Heart right ventricle (tissue), 16 donors: ENCODE measurements at regions not wholly inside any gene's neighbourhood (a gene's known extent, or its start where the extent isn't known, plus 50 kb on each side); places are given as distances from the start of the nearest gene placed in this dataset.
"Not testable (repeated sequence)": the region's sequence is repeated elsewhere in the genome, so short reads cannot be mapped to it uniquely, and the experiment has no call there.

Experiments
- ATAC-seq, 8 donors: fragments of 200-7000 bp; cut with Tn5 transposase; one replicate each; pipeline ENCODE4 v1.9.1; 2020; ENCODE audit warnings: mild to moderate bottlenecking in 8 of 8, moderate library complexity in 8 of 8, moderate number of reproducible peaks in 1 of 8
- DNase-seq, 2 donors: peaks; one replicate each; pipeline ENCODE4 v3.0.0-alpha.2; 2020
- H3K27ac ChIP-seq, 10 donors: fragments of 200-600 bp; sonication (generic) in 2 of 10; one replicate each; pipeline versions ENCODE4 v1.5.0 to v1.8.0; 2020 to 2022; ENCODE audit warnings: mild to moderate bottlenecking in 3 of 10
- H3K27me3 ChIP-seq, 7 donors: fragments of 200-600 bp; one replicate each; pipeline ENCODE4 v1.8.0; 2021 to 2022; ENCODE audit warnings: mild to moderate bottlenecking in 2 of 7
- H3K36me3 ChIP-seq, 9 donors: fragments of 200-600 bp; sonication (generic) in 1 of 9; one replicate each; pipeline versions ENCODE4 v1.5.0 to v1.8.0; 2020 to 2022; ENCODE audit warnings: mild to moderate bottlenecking in 2 of 9
- H3K4me1 ChIP-seq, 9 donors: fragments of 200-600 bp; sonication (generic) in 1 of 9; one replicate each; pipeline versions ENCODE4 v1.5.0 to v1.8.0; 2020 to 2022; ENCODE audit warnings: mild to moderate bottlenecking in 4 of 9
- H3K4me3 ChIP-seq, 10 donors: fragments of 200-600 bp; sonication (generic) in 2 of 10; one replicate each; pipeline versions ENCODE4 v1.5.0 to v1.8.0; 2020 to 2022; ENCODE audit warnings: mild to moderate bottlenecking in 7 of 10, moderate library complexity in 2 of 10
- H3K9me3 ChIP-seq, 11 donors: fragments of 200-600 bp in 10 of 11; sonication (generic) in 2 of 11; one replicate each; pipeline versions ENCODE4 v1.5.0 to v1.8.0; 2013 to 2022; ENCODE audit warnings: mild to moderate bottlenecking in 2 of 11, control low read depth in 1 of 11, moderate library complexity in 1 of 11
- WGBS, 2 donors: extraction: QIAGEN DNeasy Blood & Tissue Kit; methylation state at CpG; one replicate each; pipeline ENCODE4 v1.1.7; 2013; ENCODE audit warnings: inconsistent platforms in 1 of 2; 5-methylcytosine and 5-hydroxymethylcytosine counted together
- intact Hi-C, 10 donors: fragments of 100-400 bp; cut with DNase I; formaldehyde crosslinking; loops; one replicate each; pipeline versions ENCODE4 v1.11.1 to v1.14.2; 2022
- TF ChIP-seq, protein P1 (sequence below), 9 donors: fragments of 200-600 bp; sonication (generic) in 2 of 9; IDR thresholded peaks; one replicate each; pipeline versions ENCODE4 v1.5.0 to v1.8.0; 2021 to 2022; ENCODE audit warnings: antibody characterized with exemption in 9 of 9, mild to moderate bottlenecking in 5 of 9, moderate library complexity in 1 of 9
- donor health status: Arrhythmogenic right ventricular cardiomyopathy.
- donor health status: ischemic (EF 13 %, LVEDD 7.1; RV severe dilation, severe dysfunction).
- donor health status: healthy with polysubstance abuse.
- donor health status: DM: no; HTN: yes; CAD: no.
- donor health status: DM: no; HTN: no; CAD: no.
- donor health status: ischemic (EF 25% LVEDD 6.9; RV normal size, moderate dysfunction).
- donor health status: ischemic (EF 25% LVEDD 5.7; RV mildly dilated, moderate dysfunction).
- donor health status: healthy.
- donor health status: DM: yes; HTN: yes; CAD: no.
- donor health status: Ischemic cardiomyopathy.
- donor health status: ischemic (EF 35%, LVEDD 5.7; RV mildly dilated, moderate dysfunction).
- donor health status: nonischemic (EF 11% LVEDD 7.7; RV severe dilation, severe dysfunction).
- donor health status: DM: yes; HTN: yes; CAD: no.
- donor health status: PGD.
- donor health status: ischemic (EF 29% LVEDD 5.4; RV normal size, mild dysfunction).
- donor health status: nonischemic (EF 23%, LVEDD 6.1; RV moderate dilation, normal function).

DNA sequence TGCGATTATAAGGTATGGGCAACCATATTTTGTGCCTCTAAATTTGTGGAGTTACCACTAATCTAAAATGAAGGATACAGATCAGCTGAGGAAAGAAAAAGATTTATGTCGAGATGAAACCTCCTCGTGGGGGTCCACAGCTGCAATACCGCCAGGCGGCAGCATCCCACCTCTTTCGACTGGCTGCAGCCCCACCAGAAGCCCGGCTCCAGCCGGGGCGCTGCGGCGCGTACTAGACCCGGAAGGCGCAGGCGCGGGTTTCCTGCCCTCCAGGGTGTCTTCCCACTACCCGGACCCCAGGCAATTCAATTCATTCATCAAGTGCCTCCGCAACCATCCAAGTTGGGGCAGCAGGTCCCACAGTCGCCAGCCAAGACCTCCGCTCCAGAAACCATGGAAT lies 366.1 kb upstream of the DEFB115 start:
- Histone ChIP-seq H3K27me3 (peaks cover 7 to 70% (median 46%) of the 10 kb centered on the region in 7 donors), H3K4me3 (peak overlapping the region in 3 of 10 donors; percentile 3 to 20 (median 15)), H3K9me3 (peaks cover 0 to 14% (median 0%) of the 10 kb centered on the region in 11 donors)
- TF ChIP-seq, protein P1, sequence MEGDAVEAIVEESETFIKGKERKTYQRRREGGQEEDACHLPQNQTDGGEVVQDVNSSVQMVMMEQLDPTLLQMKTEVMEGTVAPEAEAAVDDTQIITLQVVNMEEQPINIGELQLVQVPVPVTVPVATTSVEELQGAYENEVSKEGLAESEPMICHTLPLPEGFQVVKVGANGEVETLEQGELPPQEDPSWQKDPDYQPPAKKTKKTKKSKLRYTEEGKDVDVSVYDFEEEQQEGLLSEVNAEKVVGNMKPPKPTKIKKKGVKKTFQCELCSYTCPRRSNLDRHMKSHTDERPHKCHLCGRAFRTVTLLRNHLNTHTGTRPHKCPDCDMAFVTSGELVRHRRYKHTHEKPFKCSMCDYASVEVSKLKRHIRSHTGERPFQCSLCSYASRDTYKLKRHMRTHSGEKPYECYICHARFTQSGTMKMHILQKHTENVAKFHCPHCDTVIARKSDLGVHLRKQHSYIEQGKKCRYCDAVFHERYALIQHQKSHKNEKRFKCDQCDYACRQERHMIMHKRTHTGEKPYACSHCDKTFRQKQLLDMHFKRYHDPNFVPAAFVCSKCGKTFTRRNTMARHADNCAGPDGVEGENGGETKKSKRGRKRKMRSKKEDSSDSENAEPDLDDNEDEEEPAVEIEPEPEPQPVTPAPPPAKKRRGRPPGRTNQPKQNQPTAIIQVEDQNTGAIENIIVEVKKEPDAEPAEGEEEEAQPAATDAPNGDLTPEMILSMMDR (IDR thresholded peaks at IDR 0.05) = peak in 3 of 9 donors; percentile 6 to 45 (median 23)
- H3K4me1 ChIP-seq, H3K36me3 ChIP-seq, H3K27ac ChIP-seq, ATAC-seq, DNase-seq: not testable (repeated sequence)
- 3 to 40% methylated on average over 20 of the region's 20 CpGs for WGBS, 2 donors
- intact Hi-C loops = loop anchor here in 1 of 10 donors (10.0 kb wide), 1 partner anchor 63 kb away; no protein-coding TSS in a partner anchor

DNA sequence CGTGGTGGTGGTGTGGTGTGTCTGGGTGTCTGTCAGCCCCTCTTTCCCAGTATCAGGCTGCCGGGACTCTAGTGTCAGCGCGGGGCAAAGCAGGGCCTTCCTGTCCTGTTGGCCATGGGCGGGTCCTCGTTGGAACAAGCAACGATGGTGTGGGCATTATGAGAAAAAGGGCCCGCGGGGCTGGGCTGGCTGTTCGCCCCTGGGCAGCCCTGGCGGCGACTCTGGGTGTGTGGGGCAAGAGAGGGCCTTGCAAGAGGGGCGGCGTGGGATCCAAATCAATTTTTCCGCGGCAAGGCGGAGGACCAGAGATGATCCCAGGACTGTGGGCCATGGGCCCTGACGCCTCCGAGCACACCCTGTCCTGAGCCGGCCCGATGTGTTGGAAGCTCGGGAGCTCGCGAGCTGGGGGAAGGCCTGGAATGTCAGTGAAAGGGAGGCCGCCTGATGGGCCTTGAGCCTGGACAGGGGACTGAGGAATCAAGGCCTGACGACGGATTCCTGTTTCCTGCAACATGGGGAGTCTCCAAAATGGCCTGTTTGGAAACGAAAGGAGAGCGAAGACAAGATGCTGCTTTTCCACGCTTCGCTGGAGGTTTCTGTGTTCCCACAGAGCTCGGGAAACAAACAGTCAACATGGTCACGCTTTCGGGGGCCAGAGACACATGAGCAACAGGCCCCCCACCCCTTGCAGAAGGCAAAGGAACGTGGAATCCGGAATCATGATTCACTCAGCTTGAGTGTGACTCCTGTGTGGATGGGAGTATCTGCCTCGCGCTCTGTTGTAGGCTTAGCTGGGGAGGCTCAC lies 364.7 kb upstream of the DEFB115 start:
- Histone ChIP-seq H3K27me3 (peaks cover 7 to 82% (median 55%) of the 10 kb centered on the region in 7 donors), H3K36me3 (no peaks in the 10 kb centered on the region), H3K27ac (no peak overlapping the region), H3K4me3 (no peak overlapping the region), H3K4me1 (peaks cover 0 to 5% (median 0%) of the 10 kb centered on the region in 9 donors), H3K9me3 (peaks cover 0 to 4% (median 0%) of the 10 kb centered on the region in 11 donors)
- TF ChIP-seq, protein P1 (IDR thresholded peaks at IDR 0.05) = no peak
- 6 to 56% methylated on average over 38 of the region's 38 CpGs for WGBS, 2 donors
- intact Hi-C loops = loop anchor here in 1 of 10 donors (10.0 kb wide), 1 partner anchor 62 kb away; no protein-coding TSS in a partner anchor
- no peak for DNase-seq
- no peak for ATAC-seq

DNA sequence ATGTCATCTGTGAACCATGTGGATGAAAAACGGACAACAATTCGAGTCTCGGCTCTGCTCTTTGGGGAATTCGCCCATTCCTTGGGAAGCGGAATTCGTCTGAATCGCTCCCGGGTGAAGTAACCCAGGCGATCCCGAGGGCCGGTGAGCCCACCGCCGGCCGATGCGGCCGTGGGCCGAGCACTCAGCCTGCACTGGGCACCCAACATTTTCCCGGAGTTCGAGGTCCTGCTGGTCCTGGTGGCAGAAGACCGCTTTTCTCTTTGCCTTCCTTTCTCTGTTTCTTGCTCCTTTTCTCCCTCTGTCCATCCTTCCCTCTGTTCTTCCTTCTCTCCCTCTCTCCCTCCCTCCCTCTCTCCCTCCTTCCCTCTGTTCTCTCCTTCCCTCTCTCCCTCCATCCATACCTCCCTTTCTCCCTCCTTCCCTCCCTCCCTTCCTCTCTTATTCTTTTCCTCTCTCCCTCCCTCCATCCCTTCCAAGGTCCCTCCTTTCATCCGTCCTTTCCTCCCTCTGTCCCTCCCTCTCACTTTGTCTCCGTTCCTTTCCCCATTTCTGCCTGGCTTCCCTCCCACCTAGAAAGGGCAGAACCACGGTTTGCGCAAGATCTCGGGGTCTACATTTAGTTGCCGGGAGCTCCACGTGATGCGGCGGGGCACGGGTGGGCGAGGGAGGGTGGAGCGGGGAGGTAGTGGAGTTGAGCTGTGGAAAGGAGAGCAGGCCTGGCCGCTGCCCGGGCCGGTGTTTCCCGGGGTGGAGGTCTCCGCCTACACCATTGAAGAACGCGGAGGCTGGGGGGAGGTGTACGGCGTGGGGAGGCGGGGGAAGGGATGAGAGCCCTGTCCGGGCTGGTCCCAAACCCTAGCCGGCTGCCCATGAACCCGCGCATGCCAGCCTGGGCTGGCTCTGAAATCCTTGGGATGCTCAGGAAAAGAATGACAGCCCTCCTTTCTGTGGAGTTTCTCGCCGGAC lies 363.8 kb upstream of the DEFB115 start:
- DNase-seq, H3K9me3 ChIP-seq, H3K4me1 ChIP-seq, H3K36me3 ChIP-seq, H3K27ac ChIP-seq, H3K4me3 ChIP-seq, ATAC-seq: not testable (repeated sequence)
- intact Hi-C loops = loop anchor here in 1 of 10 donors (10.0 kb wide), 1 partner anchor 61 kb away; no protein-coding TSS in a partner anchor
- WGBS, 2 donors = 8 to 54% methylated on average over 45 to 48 of the region's 48 CpGs
- H3K27me3 ChIP-seq = peaks cover 7 to 79% (median 55%) of the 10 kb centered on the region in 7 donors

DNA sequence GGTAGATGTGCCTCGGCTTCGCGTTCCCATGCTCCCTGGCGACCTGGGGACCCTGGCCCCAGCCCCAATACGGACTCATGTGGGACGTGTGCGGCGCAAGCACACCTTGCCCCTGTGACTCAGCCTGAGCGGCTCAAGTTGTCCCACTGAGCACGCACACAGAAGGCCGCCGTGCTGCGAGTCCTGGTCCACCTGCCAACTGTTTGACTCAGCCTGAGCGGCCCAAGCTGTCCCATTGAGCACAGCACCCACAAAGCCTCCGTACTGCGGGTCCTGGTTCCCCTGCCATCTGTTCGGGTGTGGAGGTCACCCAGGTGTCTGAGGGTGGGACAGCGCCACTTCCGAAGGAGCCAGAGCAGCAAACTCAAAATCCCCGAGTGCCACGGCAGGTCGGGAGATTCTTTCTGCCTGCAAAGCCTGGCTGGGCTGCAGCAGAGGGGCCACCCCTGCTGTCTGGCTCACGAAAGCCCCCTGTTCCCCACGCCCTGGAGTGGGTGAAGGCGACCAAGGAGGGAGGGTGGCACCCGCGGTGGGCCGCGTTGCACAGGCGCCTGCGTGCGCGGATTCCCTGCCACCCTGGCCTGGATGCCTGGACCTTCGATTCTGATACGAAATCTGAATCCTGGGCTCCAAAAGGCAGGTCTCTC lies 362.6 kb upstream of the DEFB115 start:
- WGBS, 2 donors = 2 to 58% methylated on average over 35 of the region's 35 CpGs
- H3K36me3 ChIP-seq, ATAC-seq, H3K9me3 ChIP-seq, DNase-seq, H3K4me3 ChIP-seq, H3K27ac ChIP-seq: not testable (repeated sequence)
- H3K27me3 ChIP-seq = peaks cover 7 to 84% (median 59%) of the 10 kb centered on the region in 7 donors
- peaks cover 0 to 12% (median 0%) of the 10 kb centered on the region in 9 donors for H3K4me1 ChIP-seq
- intact Hi-C loops = loop anchor here in 1 of 10 donors (10.0 kb wide), 1 partner anchor 60 kb away; no protein-coding TSS in a partner anchor

DNA sequence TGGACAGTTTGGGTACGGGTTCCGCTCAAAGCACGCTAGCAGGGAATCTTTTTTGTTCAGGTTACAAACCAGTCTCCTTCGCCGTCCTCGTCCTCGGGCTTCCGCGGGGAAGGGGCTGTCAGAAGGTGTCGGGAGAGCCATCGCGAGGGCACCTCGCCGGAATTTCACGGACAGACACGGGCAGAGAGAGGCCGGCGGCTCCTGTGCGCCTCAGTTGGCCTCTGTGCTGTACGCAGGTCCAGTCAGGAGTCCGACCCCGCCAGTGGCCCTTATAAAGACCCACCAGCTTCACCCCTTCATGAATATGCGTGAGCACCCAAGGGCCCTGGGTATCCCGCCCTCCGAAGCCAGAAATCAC lies 362.1 kb upstream of the DEFB115 start:
- not testable (repeated sequence) for H3K4me3 ChIP-seq, ATAC-seq, H3K9me3 ChIP-seq, H3K36me3 ChIP-seq, DNase-seq, H3K27ac ChIP-seq
- peaks cover 0 to 12% (median 0%) of the 10 kb centered on the region in 9 donors for H3K4me1 ChIP-seq
- intact Hi-C loops = loop anchor here in 1 of 10 donors (10.0 kb wide), 1 partner anchor 59 kb away; no protein-coding TSS in a partner anchor
- H3K27me3 ChIP-seq = peaks cover 7 to 86% (median 64%) of the 10 kb centered on the region in 7 donors
- 2 to 51% methylated on average over 12 to 25 of the region's 25 CpGs for WGBS, 2 donors

DNA sequence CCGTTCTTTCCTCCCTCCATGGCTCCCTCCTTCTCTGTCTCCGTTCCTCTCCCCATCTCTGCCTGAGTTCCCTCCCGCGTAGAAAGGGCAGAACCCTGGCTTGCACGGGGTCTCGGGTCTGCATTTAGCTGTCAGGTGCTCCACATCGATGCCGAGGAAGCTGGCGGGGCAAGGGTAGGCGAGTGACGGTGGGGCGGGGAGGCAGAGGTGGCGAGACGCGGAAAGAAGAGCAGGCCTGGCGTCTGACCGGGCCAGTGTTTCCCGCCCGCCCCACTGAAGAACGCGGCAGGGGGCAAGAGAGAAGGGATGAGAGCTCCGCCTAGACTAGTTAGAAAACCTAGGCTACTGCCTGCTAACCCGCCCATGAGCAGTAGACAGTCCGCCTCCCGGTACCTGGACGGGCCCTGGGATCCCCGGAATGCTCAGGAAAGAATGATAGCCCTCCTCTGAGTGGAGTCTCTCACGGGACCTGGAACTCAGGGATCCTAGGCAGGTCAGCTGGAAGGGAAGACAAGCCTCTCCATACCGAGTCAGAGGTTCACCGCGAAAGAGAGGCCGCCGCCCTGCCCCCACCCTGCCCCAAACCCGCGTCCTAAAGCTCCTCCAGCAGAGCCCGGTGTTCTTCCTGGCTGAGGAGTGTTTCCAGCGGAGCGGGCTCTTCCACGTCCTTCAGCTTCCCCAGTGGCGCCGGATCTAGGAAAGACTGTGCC lies 357.9 kb upstream of the DEFB115 start:
- Histone ChIP-seq H3K9me3 (peaks cover 0 to 13% (median 0%) of the 10 kb centered on the region in 11 donors), H3K27me3 (peaks cover 7 to 51% (median 40%) of the 10 kb centered on the region in 7 donors)
- not testable (repeated sequence) for H3K36me3 ChIP-seq, DNase-seq, ATAC-seq, H3K4me1 ChIP-seq, H3K27ac ChIP-seq, H3K4me3 ChIP-seq
- intact Hi-C loops = loop anchor here in 1 of 10 donors (10.0 kb wide), 1 partner anchor 55 kb away; no protein-coding TSS in a partner anchor
- WGBS, 2 donors = 2 to 55% methylated on average over 41 of the region's 41 CpGs

DNA sequence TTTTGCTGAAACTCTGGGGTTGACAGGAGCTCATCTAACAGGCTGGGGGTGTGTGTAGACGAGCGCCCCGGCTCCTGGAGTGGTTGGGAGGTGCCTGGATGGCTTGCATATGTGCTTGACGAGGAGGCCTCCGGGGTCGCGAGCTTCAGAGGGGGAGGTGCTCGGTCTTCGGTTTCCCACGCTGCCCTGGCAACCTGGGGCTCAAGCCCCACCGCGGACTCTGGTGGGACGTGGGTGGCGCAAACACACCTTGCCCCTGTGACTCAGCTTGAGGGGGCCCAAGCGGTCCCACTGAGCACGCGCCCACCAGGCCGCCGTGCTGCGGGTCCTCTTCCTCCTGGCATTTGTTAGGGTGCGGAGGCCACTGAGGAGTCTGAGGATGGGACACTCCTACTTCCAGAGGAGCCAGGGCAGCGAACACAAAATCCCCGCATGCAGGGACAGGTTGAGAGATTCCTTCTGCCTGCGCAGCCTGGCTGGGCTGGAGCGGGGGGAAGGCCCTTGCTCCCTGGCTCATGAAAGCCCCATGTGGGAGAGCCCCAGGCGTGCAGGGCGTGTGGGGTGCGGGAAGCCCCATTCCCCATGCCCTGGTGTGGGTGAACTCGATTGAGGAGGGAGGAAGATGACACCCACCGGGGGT lies 357.3 kb upstream of the DEFB115 start:
- H3K27ac ChIP-seq, H3K36me3 ChIP-seq, H3K4me1 ChIP-seq, intact Hi-C loops, H3K4me3 ChIP-seq, DNase-seq, ATAC-seq: not testable (repeated sequence)
- whole genome bisulfite sequencing, 2 donors = 11 to 59% methylated on average over 29 to 30 of the region's 30 CpGs
- Histone ChIP-seq H3K9me3 (peaks cover 0 to 13% (median 0%) of the 10 kb centered on the region in 11 donors), H3K27me3 (peaks cover 5 to 44% (median 33%) of the 10 kb centered on the region in 7 donors)
